ENCODE measurements at regions not wholly inside any gene's neighbourhood (a gene's known extent, or its start where the extent isn't known, plus 50 kb on each side); places are given as distances from the start of the nearest gene placed in this dataset.

DNA sequence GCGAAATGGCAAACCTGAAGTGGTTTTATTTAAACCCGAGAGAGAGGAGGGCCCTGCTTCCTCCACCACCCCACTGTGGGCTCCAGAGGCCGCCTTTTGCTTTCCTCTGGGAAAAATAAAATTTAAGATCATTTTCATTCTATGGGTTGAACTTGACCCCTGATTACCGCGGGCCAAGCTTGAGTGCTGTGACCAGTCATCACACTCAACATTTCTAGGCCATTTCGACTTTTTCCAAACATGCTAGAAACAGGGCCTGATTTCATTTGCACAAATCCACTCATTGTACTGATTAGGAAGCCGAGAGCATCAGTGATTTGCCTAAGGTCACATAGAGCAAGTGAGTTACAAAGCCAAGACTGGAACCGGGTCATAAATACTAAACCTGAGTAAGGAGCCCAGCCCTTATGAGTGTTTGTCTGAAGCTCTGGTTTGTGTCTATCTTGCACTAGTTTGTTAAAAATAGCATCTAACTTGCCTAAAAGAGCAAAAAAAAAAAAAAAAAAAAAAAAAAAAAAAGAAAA lies 179.7 kb downstream of the DLL1 start:
- ChIA-PET CTCF (no interaction called here), POLR2A (no interaction called here)
- H3K4me2 ChIP-seq (ENCODE audit: insufficient read depth, low read length): no peak overlapping the region
- H2AFZ ChIP-seq (ENCODE audit: low read depth, low read length): no peak overlapping the region
- TF ChIP-seq FOS (IDR thresholded peaks at IDR 0.05; ENCODE audit: borderline replicate concordance, insufficient read depth, low read length): no peak
- no peak for TF ChIP-seq MYC (IDR thresholded peaks at IDR 0.05; ENCODE audit: low read depth, low read length)
- TF ChIP-seq EZH2 (IDR thresholded peaks at IDR 0.05; ENCODE audit: borderline replicate concordance, low read depth, low read length, severe bottlenecking): no peak
- TF ChIP-seq JUN (IDR thresholded peaks at IDR 0.05; ENCODE audit: borderline replicate concordance, insufficient read depth, insufficient read length, low read depth): no peak
- no peak for TF ChIP-seq GATA2 (IDR thresholded peaks at IDR 0.05; ENCODE audit: insufficient read depth, insufficient read length, low read depth, low read length)
- no peak for TF ChIP-seq POLR2AphosphoS5 (IDR thresholded peaks at IDR 0.05; ENCODE audit: insufficient read depth, low read depth, low read length)
- TF ChIP-seq POLR2A (IDR thresholded peaks at IDR 0.05; ENCODE audit: low read depth, low read length): no peak
- TF ChIP-seq, protein P1, sequence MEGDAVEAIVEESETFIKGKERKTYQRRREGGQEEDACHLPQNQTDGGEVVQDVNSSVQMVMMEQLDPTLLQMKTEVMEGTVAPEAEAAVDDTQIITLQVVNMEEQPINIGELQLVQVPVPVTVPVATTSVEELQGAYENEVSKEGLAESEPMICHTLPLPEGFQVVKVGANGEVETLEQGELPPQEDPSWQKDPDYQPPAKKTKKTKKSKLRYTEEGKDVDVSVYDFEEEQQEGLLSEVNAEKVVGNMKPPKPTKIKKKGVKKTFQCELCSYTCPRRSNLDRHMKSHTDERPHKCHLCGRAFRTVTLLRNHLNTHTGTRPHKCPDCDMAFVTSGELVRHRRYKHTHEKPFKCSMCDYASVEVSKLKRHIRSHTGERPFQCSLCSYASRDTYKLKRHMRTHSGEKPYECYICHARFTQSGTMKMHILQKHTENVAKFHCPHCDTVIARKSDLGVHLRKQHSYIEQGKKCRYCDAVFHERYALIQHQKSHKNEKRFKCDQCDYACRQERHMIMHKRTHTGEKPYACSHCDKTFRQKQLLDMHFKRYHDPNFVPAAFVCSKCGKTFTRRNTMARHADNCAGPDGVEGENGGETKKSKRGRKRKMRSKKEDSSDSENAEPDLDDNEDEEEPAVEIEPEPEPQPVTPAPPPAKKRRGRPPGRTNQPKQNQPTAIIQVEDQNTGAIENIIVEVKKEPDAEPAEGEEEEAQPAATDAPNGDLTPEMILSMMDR (IDR thresholded peaks at IDR 0.05; ENCODE audit: extremely low read depth in 1 of 2, insufficient read depth in 1 of 2, low read depth in 1 of 2, low read length in 2 of 2): no peak
- TF ChIP-seq, protein P2, sequence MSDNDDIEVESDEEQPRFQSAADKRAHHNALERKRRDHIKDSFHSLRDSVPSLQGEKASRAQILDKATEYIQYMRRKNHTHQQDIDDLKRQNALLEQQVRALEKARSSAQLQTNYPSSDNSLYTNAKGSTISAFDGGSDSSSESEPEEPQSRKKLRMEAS (IDR thresholded peaks at IDR 0.05; ENCODE audit: insufficient read depth, insufficient read length): no peak
- no peaks in the 10 kb centered on the region for H3K4me1 ChIP-seq (ENCODE audit: control insufficient read depth, extremely low read depth, insufficient read depth, low read length)
- FAIRE-seq: no peak
- H3K27me3 ChIP-seq (ENCODE audit: control insufficient read depth in 2 of 2, insufficient read depth in 2 of 2, low read length in 2 of 2): no peaks in the 10 kb centered on the region
- no peaks in the 10 kb centered on the region for H4K20me1 ChIP-seq (replicated peaks; ENCODE audit: control insufficient read depth, extremely low read depth, insufficient read depth, low read length)
- no peaks in the 10 kb centered on the region for H3K9me3 ChIP-seq (replicated peaks; ENCODE audit: control insufficient read depth, insufficient read depth, low read length)
- no peak overlapping the region for H3K4me3 ChIP-seq (replicated peaks in 1 of 3; ENCODE audit: insufficient read depth in 1 of 3, low read depth in 1 of 3, low read length in 3 of 3)
- no peaks in the 10 kb centered on the region for H3K36me3 ChIP-seq (ENCODE audit: control insufficient read depth in 2 of 2, extremely low read depth in 1 of 2, insufficient read depth in 2 of 2, low read length in 2 of 2)
- intact Hi-C loops (cut with micrococcal nuclease): no loop called here
- no peak overlapping the region for H3K9ac ChIP-seq (replicated peaks; ENCODE audit: extremely low read depth, insufficient read depth, low read length)
- DNase-seq (ENCODE audit: low read depth, low spot score): no peak
- H3K79me2 ChIP-seq (ENCODE audit: control insufficient read depth, insufficient read depth, low read length): no peaks in the 10 kb centered on the region
- dilution Hi-C loops (cut with MboI; ENCODE audit: extremely low pct_ligation_motif_present, low sequenced_read_pairs): no loop called here
- no TSS peak for BruUV-seq (replicated peaks)
- H3K9me1 ChIP-seq (replicated peaks; ENCODE audit: control insufficient read depth, extremely low read depth, insufficient read depth, low read length): no peaks in the 10 kb centered on the region
- H3K27ac ChIP-seq (ENCODE audit: insufficient read depth, low read depth, low read length): no peak overlapping the region
